ENCODE measurements at regions not wholly inside any gene's neighbourhood (a gene's known extent, or its start where the extent isn't known, plus 50 kb on each side); places are given as distances from the start of the nearest gene placed in this dataset.

DNA sequence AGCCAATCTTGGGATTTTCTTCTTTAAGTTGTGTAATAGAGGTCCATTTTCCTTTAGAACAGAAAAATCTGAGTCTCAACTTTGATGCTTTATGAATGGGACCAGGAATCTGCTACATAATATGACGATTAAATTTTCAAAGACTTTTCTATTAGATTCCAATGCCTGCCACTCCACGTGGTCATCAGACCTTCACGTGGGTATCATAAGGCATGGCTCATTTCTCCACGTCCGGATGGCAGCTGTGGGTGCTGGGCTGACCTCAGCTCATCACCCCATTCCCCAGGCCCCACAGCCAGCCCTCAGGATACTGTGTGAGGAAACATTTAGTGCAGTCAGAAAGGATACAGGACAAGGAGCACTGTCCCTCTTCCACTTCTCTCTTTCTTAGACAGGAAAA lies 159.7 kb downstream of the SEMA6D start:
- no peak overlapping the region for H3K4me3 Mint-ChIP-seq
- Histone ChIP-seq H3K36me3 (ENCODE audit: control insufficient read depth in 2 of 2, extremely low read depth in 1 of 2, insufficient read depth in 1 of 2, low read length in 1 of 2) (no peaks in the 10 kb centered on the region), H3K4me3 (ENCODE audit: control insufficient read depth in 1 of 2, extremely low read depth in 1 of 2, low read length in 1 of 2) (no peak overlapping the region), H3K9me3 (no peaks in the 10 kb centered on the region), H3K27me3 (replicated peaks in 1 of 2; ENCODE audit: control insufficient read depth in 2 of 2, extremely low read depth in 1 of 2, insufficient read depth in 2 of 2, low read length in 1 of 2) (peaks cover 0 to 2% of the 10 kb centered on the region in 2 experiments), H3K4me1 (ENCODE audit: control insufficient read depth in 1 of 2, extremely low read depth in 1 of 2, insufficient read depth in 2 of 2, low read length in 2 of 2) (no peaks in the 10 kb centered on the region), H3K27ac (ENCODE audit: low read length) (no peak overlapping the region)
- no peak for DNase-seq
- no peaks in the 10 kb centered on the region for H3K9me3 Mint-ChIP-seq
- 80% methylated on average over 2 of the region's 5 CpGs for WGBS (ENCODE audit: insufficient coverage)
- no peak overlapping the region for H3K27ac Mint-ChIP-seq
- H3K27me3 Mint-ChIP-seq = no peaks in the 10 kb centered on the region
- no peaks in the 10 kb centered on the region for H3K36me3 Mint-ChIP-seq
- ChIA-PET CTCF (no interaction called here), POLR2A (no interaction called here)
- H3K4me1 Mint-ChIP-seq = no peaks in the 10 kb centered on the region
- no peak for ATAC-seq (replicated peaks in 1 of 4)

GRCh38 chr15:47877836-47878235 lies 160.5 kb downstream of the SEMA6D start:
- Mint-ChIP-seq H3K36me3 (no peaks in the 10 kb centered on the region), H3K27ac (no peak overlapping the region), H3K27me3 (no peaks in the 10 kb centered on the region), H3K4me3 (no peak overlapping the region), H3K9me3 (no peaks in the 10 kb centered on the region), H3K4me1 (no peaks in the 10 kb centered on the region)
- no peak for ATAC-seq (replicated peaks in 1 of 4)
- POLR2A ChIA-PET = interaction anchor here in 1 of 2 donors (0.5 kb wide), 1 partner anchor 187 kb away, joined by 3 read pairs; no protein-coding TSS in a partner anchor
- no peaks in the 10 kb centered on the region for H3K9me3 ChIP-seq
- no peak overlapping the region for H3K4me3 ChIP-seq (ENCODE audit: control insufficient read depth in 1 of 2, extremely low read depth in 1 of 2, low read length in 1 of 2)
- CTCF ChIA-PET = no interaction called here
- no peak for DNase-seq
- H3K36me3 ChIP-seq (ENCODE audit: control insufficient read depth in 2 of 2, extremely low read depth in 1 of 2, insufficient read depth in 1 of 2, low read length in 1 of 2) = no peaks in the 10 kb centered on the region
- WGBS (ENCODE audit: insufficient coverage) = 92% methylated on average over 5 of the region's 5 CpGs
- H3K27me3 ChIP-seq (replicated peaks in 1 of 2; ENCODE audit: control insufficient read depth in 2 of 2, extremely low read depth in 1 of 2, insufficient read depth in 2 of 2, low read length in 1 of 2) = peaks cover 0 to 2% of the 10 kb centered on the region in 2 experiments
- H3K27ac ChIP-seq (ENCODE audit: low read length) = no peak overlapping the region
- H3K4me1 ChIP-seq (ENCODE audit: control insufficient read depth in 1 of 2, extremely low read depth in 1 of 2, insufficient read depth in 2 of 2, low read length in 2 of 2) = no peaks in the 10 kb centered on the region

GRCh38 chr15:47885920-47886319 lies 168.6 kb downstream of the SEMA6D start:
- Histone ChIP-seq H3K4me1 (ENCODE audit: control insufficient read depth in 1 of 2, extremely low read depth in 1 of 2, insufficient read depth in 2 of 2, low read length in 2 of 2) (no peaks in the 10 kb centered on the region), H3K4me3 (ENCODE audit: control insufficient read depth in 1 of 2, extremely low read depth in 1 of 2, low read length in 1 of 2) (no peak overlapping the region), H3K9me3 (no peaks in the 10 kb centered on the region), H3K27me3 (replicated peaks in 1 of 2; ENCODE audit: control insufficient read depth in 2 of 2, extremely low read depth in 1 of 2, insufficient read depth in 2 of 2, low read length in 1 of 2) (peaks cover 0 to 2% of the 10 kb centered on the region in 2 experiments), H3K36me3 (ENCODE audit: control insufficient read depth in 2 of 2, extremely low read depth in 1 of 2, insufficient read depth in 1 of 2, low read length in 1 of 2) (no peaks in the 10 kb centered on the region), H3K27ac (ENCODE audit: low read length) (no peak overlapping the region)
- 65% methylated on average over 4 of the region's 4 CpGs for WGBS (ENCODE audit: insufficient coverage)
- no peaks in the 10 kb centered on the region for H3K4me1 Mint-ChIP-seq
- H3K36me3 Mint-ChIP-seq = no peaks in the 10 kb centered on the region
- no peak overlapping the region for H3K27ac Mint-ChIP-seq
- H3K27me3 Mint-ChIP-seq = peaks cover 2 to 11% of the 10 kb centered on the region in 2 donors
- no peak overlapping the region for H3K4me3 Mint-ChIP-seq
- H3K9me3 Mint-ChIP-seq = peaks cover 0 to 8% (median 0%) of the 10 kb centered on the region in 3 donors
- no peak for DNase-seq
- ChIA-PET POLR2A (no interaction called here), CTCF (no interaction called here)
- ATAC-seq (replicated peaks in 1 of 4) = no peak

- ATAC-seq (replicated peaks in 1 of 4) (no peak), DNase-seq (no peak)
- 86% methylated on average over 3 of the region's 5 CpGs for WGBS (ENCODE audit: insufficient coverage)
- Histone ChIP-seq H3K4me1 (ENCODE audit: control insufficient read depth in 1 of 2, extremely low read depth in 1 of 2, insufficient read depth in 2 of 2, low read length in 2 of 2) (no peaks in the 10 kb centered on the region), H3K9me3 (no peaks in the 10 kb centered on the region), H3K27me3 (replicated peaks in 1 of 2; ENCODE audit: control insufficient read depth in 2 of 2, extremely low read depth in 1 of 2, insufficient read depth in 2 of 2, low read length in 1 of 2) (no peaks in the 10 kb centered on the region), H3K36me3 (ENCODE audit: control insufficient read depth in 2 of 2, extremely low read depth in 1 of 2, insufficient read depth in 1 of 2, low read length in 1 of 2) (no peaks in the 10 kb centered on the region), H3K4me3 (ENCODE audit: control insufficient read depth in 1 of 2, extremely low read depth in 1 of 2, low read length in 1 of 2) (no peak overlapping the region), H3K27ac (ENCODE audit: low read length) (no peak overlapping the region)
- Mint-ChIP-seq H3K36me3 (no peaks in the 10 kb centered on the region), H3K27me3 (peaks cover 2 to 11% of the 10 kb centered on the region in 2 donors), H3K9me3 (peaks cover 0 to 8% (median 0%) of the 10 kb centered on the region in 3 donors), H3K4me1 (no peaks in the 10 kb centered on the region), H3K4me3 (no peak overlapping the region), H3K27ac (no peak overlapping the region)
- CTCF ChIA-PET = interaction anchor here in 1 of 2 donors (0.7 kb wide), 1 partner anchor 431 kb away, joined by 3 read pairs; no protein-coding TSS in a partner anchor
- POLR2A ChIA-PET = no interaction called here
Measured at GRCh38 chr15:47887241-47887800, 170.0 kb downstream of the SEMA6D start.

GRCh38 chr15:47888385-47889100 lies 171.2 kb downstream of the SEMA6D start:
- POLR2A ChIA-PET = no interaction called here
- H3K9me3 Mint-ChIP-seq = peaks cover 4 to 12% (median 6%) of the 10 kb centered on the region in 3 donors
- no peak for DNase-seq
- H3K27me3 Mint-ChIP-seq = peaks cover 6 to 11% of the 10 kb centered on the region in 2 donors
- H3K36me3 Mint-ChIP-seq = no peaks in the 10 kb centered on the region
- Histone ChIP-seq H3K4me1 (ENCODE audit: control insufficient read depth in 1 of 2, extremely low read depth in 1 of 2, insufficient read depth in 2 of 2, low read length in 2 of 2) (no peaks in the 10 kb centered on the region), H3K36me3 (ENCODE audit: control insufficient read depth in 2 of 2, extremely low read depth in 1 of 2, insufficient read depth in 1 of 2, low read length in 1 of 2) (no peaks in the 10 kb centered on the region), H3K4me3 (ENCODE audit: control insufficient read depth in 1 of 2, extremely low read depth in 1 of 2, low read length in 1 of 2) (no peak overlapping the region), H3K9me3 (no peaks in the 10 kb centered on the region), H3K27me3 (replicated peaks in 1 of 2; ENCODE audit: control insufficient read depth in 2 of 2, extremely low read depth in 1 of 2, insufficient read depth in 2 of 2, low read length in 1 of 2) (no peaks in the 10 kb centered on the region), H3K27ac (ENCODE audit: low read length) (no peak overlapping the region)
- CTCF ChIA-PET = no interaction called here
- H3K4me3 Mint-ChIP-seq = no peak overlapping the region
- no peak overlapping the region for H3K27ac Mint-ChIP-seq
- ATAC-seq (replicated peaks in 1 of 4) = no peak
- WGBS (ENCODE audit: insufficient coverage) = no CpG with 5 or more reads among the region's 2 CpGs
- no peaks in the 10 kb centered on the region for H3K4me1 Mint-ChIP-seq

DNA sequence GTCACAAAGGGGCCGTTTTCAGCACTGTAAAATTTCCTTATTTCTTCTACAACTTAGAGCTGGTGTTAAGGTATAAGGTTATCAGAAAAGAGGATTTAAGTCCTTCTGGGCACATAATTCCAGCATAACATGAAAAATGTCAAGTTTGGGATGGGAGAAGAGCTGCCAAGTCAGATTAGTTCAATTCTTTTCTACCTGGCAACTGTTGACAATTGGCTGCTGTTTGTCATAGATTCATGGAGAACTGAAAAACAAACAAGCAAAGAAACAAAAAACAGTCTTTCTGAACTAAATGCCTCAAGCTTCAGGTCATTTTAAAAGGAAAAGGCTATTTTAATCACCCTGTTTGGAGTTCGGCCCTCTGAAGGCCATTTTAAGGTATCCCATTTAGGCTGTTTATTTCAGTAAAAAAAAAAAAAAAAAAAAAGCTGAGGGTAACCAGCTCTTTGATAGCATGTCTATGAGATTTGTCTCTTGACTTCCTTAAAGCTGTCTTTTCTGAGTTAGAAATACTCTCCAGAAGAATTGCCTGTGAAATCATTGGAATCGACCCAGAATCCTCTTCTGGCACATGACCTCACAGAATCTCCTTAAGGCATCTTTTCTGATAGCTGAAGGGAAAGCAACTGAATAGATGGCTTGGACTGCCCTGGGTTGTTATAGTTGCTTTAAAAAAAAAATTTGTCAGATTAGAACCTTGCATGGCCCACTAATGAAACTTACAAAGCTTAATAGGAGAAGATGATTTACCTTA lies 173.3 kb downstream of the SEMA6D start:
- ChIA-PET CTCF (interaction anchor here in 1 of 2 donors (0.6 kb wide), 2 partner anchors 9 to 1783 kb away, joined by 3 to 6 read pairs; no protein-coding TSS in a partner anchor), POLR2A (no interaction called here)
- H3K27ac Mint-ChIP-seq = no peak overlapping the region
- H3K4me3 Mint-ChIP-seq = no peak overlapping the region
- peaks cover 4 to 10% (median 6%) of the 10 kb centered on the region in 3 donors for H3K9me3 Mint-ChIP-seq
- WGBS (ENCODE audit: insufficient coverage) = no CpG with 5 or more reads among the region's 3 CpGs
- Histone ChIP-seq H3K36me3 (ENCODE audit: control insufficient read depth in 2 of 2, extremely low read depth in 1 of 2, insufficient read depth in 1 of 2, low read length in 1 of 2) (no peaks in the 10 kb centered on the region), H3K9me3 (no peaks in the 10 kb centered on the region), H3K27ac (ENCODE audit: low read length) (no peak overlapping the region), H3K4me1 (ENCODE audit: control insufficient read depth in 1 of 2, extremely low read depth in 1 of 2, insufficient read depth in 2 of 2, low read length in 2 of 2) (no peaks in the 10 kb centered on the region), H3K4me3 (ENCODE audit: control insufficient read depth in 1 of 2, extremely low read depth in 1 of 2, low read length in 1 of 2) (no peak overlapping the region), H3K27me3 (replicated peaks in 1 of 2; ENCODE audit: control insufficient read depth in 2 of 2, extremely low read depth in 1 of 2, insufficient read depth in 2 of 2, low read length in 1 of 2) (no peaks in the 10 kb centered on the region)
- DNase-seq = no peak
- H3K4me1 Mint-ChIP-seq = no peaks in the 10 kb centered on the region
- H3K36me3 Mint-ChIP-seq = no peaks in the 10 kb centered on the region
- no peak for ATAC-seq (replicated peaks in 1 of 4)
- peaks cover 6 to 13% of the 10 kb centered on the region in 2 donors for H3K27me3 Mint-ChIP-seq

Measured in T-cell (primary cell).